Ectodermal cell (in vitro differentiated cells): ENCODE measurements at regions not wholly inside any gene's neighbourhood (a gene's known extent, or its start where the extent isn't known, plus 50 kb on each side); places are given as distances from the start of the nearest gene placed in this dataset.
"Not testable (repeated sequence)": the region's sequence is repeated elsewhere in the genome, so short reads cannot be mapped to it uniquely, and the experiment has no call there.

Experiments used
- H3K27ac ChIP-seq: 2 replicates; pipeline ENCODE4 v1.7.0; 2013; ENCODE audit warnings: mild to moderate bottlenecking, low read depth, low read length; ENCODE audit not compliant: insufficient read depth, poor library complexity, severe bottlenecking
- H3K27me3 ChIP-seq: 2 replicates; pipeline ENCODE4 v1.7.0; 2013; ENCODE audit warnings: mild to moderate bottlenecking, low read length; ENCODE audit not compliant: insufficient read depth, control insufficient read depth, poor library complexity, severe bottlenecking
- H3K36me3 ChIP-seq: one replicate; pipeline ENCODE4 v1.7.0; 2013; ENCODE audit warnings: low read length; ENCODE audit not compliant: control insufficient read depth, insufficient read depth
- H3K4me1 ChIP-seq: one replicate; pipeline ENCODE4 v1.7.0; 2013; ENCODE audit warnings: low read length; ENCODE audit not compliant: control insufficient read depth, insufficient read depth
- H3K4me3 ChIP-seq: 2 replicates; pipeline ENCODE4 v1.7.0; 2013; ENCODE audit warnings: low read depth, low read length, control low read depth; ENCODE audit not compliant: insufficient read depth
- H3K9me3 ChIP-seq: 2 replicates; pipeline ENCODE4 v1.7.0; 2013; ENCODE audit warnings: mild to moderate bottlenecking, low read length, moderate library complexity; ENCODE audit not compliant: control insufficient read depth
- WGBS, 2 experiments: methylation state at CpG; one replicate each; pipeline ENCODE4 v1.1.7; 2013; ENCODE audit warnings: missing lambda C conversion rate in 2 of 2; 5-methylcytosine and 5-hydroxymethylcytosine counted together

DNA sequence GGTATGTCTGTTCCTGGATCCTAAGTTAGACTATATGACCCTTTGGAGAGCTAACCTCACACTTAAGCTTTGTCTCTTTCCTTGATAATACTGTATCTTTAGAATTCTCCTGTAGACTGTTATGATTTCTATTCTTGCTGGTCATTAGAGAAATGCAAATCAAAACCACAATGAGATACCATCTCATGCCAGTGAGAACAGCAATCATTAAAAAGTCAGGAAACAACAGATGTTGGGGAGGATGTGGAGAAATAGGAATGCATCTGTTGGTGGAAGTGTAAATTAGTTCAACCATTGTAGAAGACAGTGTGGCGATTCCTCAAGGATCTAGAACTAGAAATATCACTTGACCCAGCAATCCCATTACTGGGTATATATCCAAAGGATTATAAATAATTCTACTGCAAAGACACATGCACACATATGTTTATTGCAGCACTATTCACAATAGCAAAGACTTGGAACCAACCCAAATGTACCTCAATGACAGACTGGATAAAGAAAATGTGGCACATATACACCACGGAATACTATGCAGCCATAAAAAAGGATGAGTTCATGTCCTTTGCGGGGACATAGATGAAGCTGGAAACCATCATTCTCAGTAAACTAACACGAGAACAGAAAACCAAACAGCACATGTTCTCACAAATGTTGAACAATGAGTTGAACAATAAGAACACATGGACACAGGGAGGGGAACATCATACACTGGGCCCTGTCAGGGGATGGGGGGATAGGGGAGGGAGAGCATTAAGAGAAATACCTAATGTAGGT lies 867.8 kb upstream of the ADGRB3 start:
- not testable (repeated sequence) for H3K9me3 ChIP-seq, H3K4me1 ChIP-seq, H3K36me3 ChIP-seq, H3K4me3 ChIP-seq, H3K27me3 ChIP-seq, H3K27ac ChIP-seq
- WGBS, 2 experiments: 91 to 97% methylated on average over 3 to 4 of the region's 4 CpGs

DNA sequence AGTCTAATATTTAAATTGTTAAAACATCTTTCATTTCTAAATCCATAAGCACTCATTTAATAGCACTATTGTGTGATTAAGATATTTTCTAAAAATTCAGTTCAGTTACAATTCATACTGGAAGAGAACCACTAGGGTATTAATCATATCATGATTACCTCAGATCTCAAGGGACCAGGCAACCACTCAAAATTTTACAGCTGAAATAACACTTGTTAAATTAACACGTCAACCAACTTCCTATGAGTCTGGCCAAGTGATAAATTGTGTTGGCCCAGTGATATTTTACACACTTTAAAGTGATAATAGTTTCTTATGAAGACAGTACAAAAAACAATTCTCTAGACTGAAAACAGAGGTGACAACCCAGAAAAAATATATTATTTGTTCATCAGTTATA lies 869.0 kb upstream of the ADGRB3 start:
- 80% methylated on average over 1 of the region's 1 CpG; no CpG with 5 or more reads in 1 of the 2 experiments for WGBS, 2 experiments
- Histone ChIP-seq H3K36me3 (no peaks in the 10 kb centered on the region), H3K9me3 (no peaks in the 10 kb centered on the region), H3K27me3 (no peaks in the 10 kb centered on the region), H3K4me3 (no peak overlapping the region), H3K27ac (no peak overlapping the region), H3K4me1 (no peaks in the 10 kb centered on the region)

DNA sequence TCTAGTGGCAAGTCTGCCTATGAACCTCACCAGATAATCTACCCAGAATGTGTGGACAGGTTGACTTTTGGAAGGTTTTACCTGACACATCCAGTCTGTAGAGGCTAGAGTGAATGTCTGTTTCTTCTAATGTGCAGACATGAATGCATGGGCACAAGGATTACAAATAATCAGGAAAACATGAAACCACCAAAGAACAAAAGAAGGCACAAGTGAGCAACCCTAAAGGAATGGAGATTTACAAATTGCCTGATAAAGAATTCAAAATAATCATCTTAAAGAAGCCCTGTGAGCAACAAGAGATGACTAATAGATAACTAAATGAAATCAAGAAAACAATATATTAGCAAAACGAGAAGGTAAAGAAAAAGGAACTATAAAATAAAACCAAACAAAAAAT lies 876.1 kb upstream of the ADGRB3 start:
- Histone ChIP-seq H3K4me1 (no peaks in the 10 kb centered on the region), H3K36me3 (no peaks in the 10 kb centered on the region)
- WGBS, 2 experiments: no CpG with 5 or more reads among the region's 1 CpG

GRCh38 chr6:67757465-67758033 lies 877.5 kb upstream of the ADGRB3 start:
- no peaks in the 10 kb centered on the region for H3K27me3 ChIP-seq
- H3K27ac ChIP-seq: no peak overlapping the region
- no peak overlapping the region for H3K4me3 ChIP-seq
- WGBS, 2 experiments: 90 to 93% methylated on average over 3 of the region's 3 CpGs
- no peaks in the 10 kb centered on the region for H3K4me1 ChIP-seq
- H3K9me3 ChIP-seq: no peaks in the 10 kb centered on the region
- no peaks in the 10 kb centered on the region for H3K36me3 ChIP-seq

More for the DNA sequence above, 876.1 kb upstream of the ADGRB3 start:
- Histone ChIP-seq H3K27ac (no peak overlapping the region), H3K27me3 (no peaks in the 10 kb centered on the region), H3K9me3 (no peaks in the 10 kb centered on the region), H3K4me3 (no peak overlapping the region)

GRCh38 chr6:67748521-67748920 lies 886.6 kb upstream of the ADGRB3 start:
- Histone ChIP-seq H3K27me3 (no peaks in the 10 kb centered on the region), H3K4me3 (no peak overlapping the region), H3K27ac (no peak overlapping the region), H3K9me3 (no peaks in the 10 kb centered on the region), H3K4me1 (no peaks in the 10 kb centered on the region), H3K36me3 (no peaks in the 10 kb centered on the region)
- WGBS, 2 experiments: 100% methylated on average over 1 of the region's 1 CpG; no CpG with 5 or more reads in 1 of the 2 experiments

DNA sequence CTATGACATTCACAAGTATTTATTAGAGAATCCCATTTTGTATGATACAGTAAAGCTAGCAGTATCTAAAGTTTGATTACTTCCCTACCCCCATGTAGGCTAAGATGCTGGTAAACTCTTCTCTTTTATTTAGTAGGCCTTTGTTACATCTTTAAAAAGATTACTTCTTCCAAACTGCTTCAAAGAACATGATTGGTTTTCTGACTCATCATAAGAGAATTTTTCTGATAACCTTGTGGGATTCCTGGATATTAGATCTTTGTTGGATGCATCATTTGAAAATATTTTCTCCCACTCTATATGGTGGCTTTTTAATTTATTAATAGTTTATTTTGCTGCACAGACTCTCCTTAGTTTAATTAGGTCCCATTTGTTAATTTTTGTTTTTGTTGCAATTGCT lies 898.3 kb upstream of the ADGRB3 start:
- Histone ChIP-seq H3K9me3 (no peaks in the 10 kb centered on the region), H3K27me3 (no peaks in the 10 kb centered on the region), H3K27ac (no peak overlapping the region), H3K36me3 (no peaks in the 10 kb centered on the region), H3K4me1 (no peaks in the 10 kb centered on the region), H3K4me3 (no peak overlapping the region)

- H3K36me3 ChIP-seq: no peaks in the 10 kb centered on the region
- H3K4me3 ChIP-seq: no peak overlapping the region
- H3K27ac ChIP-seq: no peak overlapping the region
Observed at GRCh38 chr6:67736161-67736560, 898.9 kb upstream of the ADGRB3 start.

DNA sequence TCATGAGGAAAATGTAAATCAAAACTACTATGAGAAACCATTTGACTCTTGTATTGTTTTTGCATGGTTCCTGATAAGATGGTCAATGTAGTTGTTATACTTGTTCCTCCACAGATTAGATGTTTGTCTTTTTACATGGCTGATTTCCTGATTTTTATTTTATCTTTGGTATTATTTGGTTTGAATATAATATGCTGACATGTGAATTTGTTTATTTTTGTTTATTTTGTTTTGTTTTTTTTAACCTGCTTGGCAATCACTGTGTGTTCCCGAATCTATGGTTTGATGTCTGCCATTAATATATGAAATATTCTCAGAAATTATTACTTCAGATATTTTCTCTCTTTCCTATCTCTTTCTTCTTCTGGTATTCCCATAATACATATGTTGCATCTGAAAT lies 899.5 kb upstream of the ADGRB3 start:
- Histone ChIP-seq H3K4me1 (no peaks in the 10 kb centered on the region), H3K27me3 (no peaks in the 10 kb centered on the region), H3K27ac (no peak overlapping the region), H3K9me3 (no peaks in the 10 kb centered on the region), H3K36me3 (no peaks in the 10 kb centered on the region), H3K4me3 (no peak overlapping the region)
- no CpG with 5 or more reads among the region's 1 CpG for WGBS, 2 experiments

More at GRCh38 chr6:67736161-67736560, 898.9 kb upstream of the ADGRB3 start:
- Histone ChIP-seq H3K9me3 (no peaks in the 10 kb centered on the region), H3K27me3 (no peaks in the 10 kb centered on the region), H3K4me1 (no peaks in the 10 kb centered on the region)

DNA sequence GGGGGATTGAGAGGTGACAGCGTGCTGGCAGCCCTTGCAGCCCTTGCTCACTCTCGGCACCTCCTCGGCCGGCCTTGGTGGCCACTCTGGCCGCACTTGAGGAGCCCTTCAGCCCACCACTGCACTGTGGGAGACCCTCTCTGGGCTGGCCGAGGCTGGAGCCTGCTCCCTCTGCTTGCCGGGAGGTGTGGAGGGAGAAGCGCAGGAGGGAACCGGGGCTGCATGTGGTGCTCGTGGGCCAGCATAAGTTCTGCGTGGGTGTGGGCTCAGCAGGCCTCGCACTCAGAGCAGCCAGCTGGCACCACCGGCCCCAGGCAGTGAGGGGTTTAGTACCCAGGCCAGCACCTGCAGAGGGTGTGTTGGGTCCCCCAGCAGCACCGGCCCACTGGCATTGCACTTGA lies 912.2 kb upstream of the ADGRB3 start:
- no peaks in the 10 kb centered on the region for H3K4me1 ChIP-seq
- WGBS, 2 experiments: 80 to 82% methylated on average over 14 of the region's 14 CpGs
- no peaks in the 10 kb centered on the region for H3K36me3 ChIP-seq
- H3K4me3 ChIP-seq: no peak overlapping the region
- no peak overlapping the region for H3K27ac ChIP-seq
- no peaks in the 10 kb centered on the region for H3K27me3 ChIP-seq
- no peaks in the 10 kb centered on the region for H3K9me3 ChIP-seq

DNA sequence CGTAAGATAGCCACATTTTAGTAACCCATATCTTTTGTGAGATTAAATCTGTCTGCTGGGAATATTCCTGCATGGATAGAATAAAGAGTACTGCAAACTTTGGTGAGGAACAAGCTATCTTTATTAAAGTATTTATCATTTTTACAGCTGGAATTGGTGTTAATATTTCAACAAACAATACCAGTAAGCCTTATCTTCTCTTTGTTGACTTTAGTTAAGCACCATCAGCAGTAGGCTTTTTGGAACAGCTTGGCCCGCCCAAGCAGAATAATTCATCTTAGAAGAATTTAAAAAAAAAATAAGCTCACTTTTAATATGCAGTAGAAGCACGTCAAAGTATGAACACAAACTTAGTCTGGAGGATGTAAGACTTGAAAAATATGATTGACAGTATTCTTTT lies 917.8 kb upstream of the ADGRB3 start:
- Histone ChIP-seq H3K36me3 (no peaks in the 10 kb centered on the region), H3K4me3 (no peak overlapping the region), H3K27ac (no peak overlapping the region), H3K4me1 (no peaks in the 10 kb centered on the region), H3K27me3 (no peaks in the 10 kb centered on the region), H3K9me3 (no peaks in the 10 kb centered on the region)
- 93 to 100% methylated on average over 1 to 3 of the region's 3 CpGs for WGBS, 2 experiments
